ENCODE measurements at regions not wholly inside any gene's neighbourhood (a gene's known extent, or its start where the extent isn't known, plus 50 kb on each side); places are given as distances from the start of the nearest gene placed in this dataset.

- TF ChIP-seq EP300 (conservative IDR thresholded peaks at IDR 0.05; ENCODE audit: poor library complexity, severe bottlenecking): no peak
- no peak for TF ChIP-seq CTCF (IDR thresholded peaks at IDR 0.05; ENCODE audit: poor library complexity, severe bottlenecking)
- no peak for TF ChIP-seq EZH2 (IDR thresholded peaks at IDR 0.05; ENCODE audit: borderline replicate concordance, insufficient read depth, low read length, poor library complexity, severe bottlenecking)
- no peak for TF ChIP-seq TAF1 (IDR thresholded peaks at IDR 0.05; ENCODE audit: low read depth)
- no peak for TF ChIP-seq POLR2AphosphoS5 (IDR thresholded peaks at IDR 0.05)
- TF ChIP-seq SMC3 (conservative IDR thresholded peaks at IDR 0.05; ENCODE audit: poor library complexity): no peak
Observed at GRCh38 chr1:29747196-29747595, 510.9 kb downstream of the PTPRU start.

All from neural cell (in vitro differentiated cells).